Ammon's horn (tissue), 1 donor: ENCODE measurements at regions not wholly inside any gene's neighbourhood (a gene's known extent, or its start where the extent isn't known, plus 50 kb on each side); places are given as distances from the start of the nearest gene placed in this dataset.

ENCODE experiments used
- DNase-seq: peaks from one replicate; pipeline ENCODE4 v3.0.0-alpha.2; 2016; ENCODE audit warnings: low spot score

DNA sequence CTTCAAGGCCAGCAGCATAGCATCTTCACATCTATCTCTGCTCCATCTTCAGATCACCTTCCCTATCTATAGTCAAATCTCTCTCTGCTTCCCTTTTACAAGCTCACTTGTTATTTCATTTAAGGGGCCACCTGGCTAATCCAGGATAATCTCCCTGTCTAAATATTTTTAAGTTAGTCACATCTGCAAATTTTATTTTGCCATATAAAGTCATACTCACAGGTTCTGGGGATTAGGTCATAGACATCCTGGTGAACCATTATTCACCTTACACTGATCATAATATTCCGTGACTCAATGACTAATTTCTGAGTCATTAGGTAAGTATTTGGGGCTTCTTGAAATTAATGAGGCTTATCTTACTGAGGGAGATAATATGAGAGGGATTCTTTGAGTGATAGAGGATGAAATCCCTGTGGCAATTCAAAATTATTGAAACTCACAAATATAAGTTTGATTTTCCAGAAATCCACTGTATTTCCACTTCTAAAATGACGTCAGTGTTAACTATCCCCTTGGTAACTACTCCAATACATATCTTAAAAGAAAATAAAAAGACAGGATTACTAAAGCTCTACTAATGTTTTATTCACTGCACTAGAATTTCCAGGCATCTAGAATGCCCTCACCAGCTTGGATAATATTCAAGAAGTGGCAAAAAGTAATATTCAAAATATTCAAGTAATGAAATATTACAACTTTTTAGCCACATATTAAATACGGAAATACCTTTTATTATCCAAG lies 93.7 kb upstream of the RBMS3 start:
- DNase-seq, result no peak

DNA sequence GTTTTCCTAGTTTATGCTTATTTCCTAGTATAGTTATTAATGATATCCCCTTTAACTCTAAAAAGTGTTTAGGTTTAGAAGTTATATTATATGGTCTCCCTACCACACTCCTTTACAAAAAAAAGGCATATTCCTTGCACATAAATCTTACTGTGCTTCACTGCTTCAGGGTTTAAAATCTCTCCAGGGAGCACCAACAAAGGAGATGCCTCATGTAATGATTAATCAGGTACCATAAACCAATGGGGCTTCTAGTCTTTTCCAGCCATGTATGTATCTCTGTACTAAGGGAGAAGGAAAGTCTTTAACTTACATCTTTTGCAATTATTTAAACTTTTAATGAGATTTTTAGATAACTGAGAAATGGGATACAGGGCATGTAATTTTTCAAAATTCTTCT lies 91.5 kb upstream of the RBMS3 start:
- DNase-seq, result no peak

DNA sequence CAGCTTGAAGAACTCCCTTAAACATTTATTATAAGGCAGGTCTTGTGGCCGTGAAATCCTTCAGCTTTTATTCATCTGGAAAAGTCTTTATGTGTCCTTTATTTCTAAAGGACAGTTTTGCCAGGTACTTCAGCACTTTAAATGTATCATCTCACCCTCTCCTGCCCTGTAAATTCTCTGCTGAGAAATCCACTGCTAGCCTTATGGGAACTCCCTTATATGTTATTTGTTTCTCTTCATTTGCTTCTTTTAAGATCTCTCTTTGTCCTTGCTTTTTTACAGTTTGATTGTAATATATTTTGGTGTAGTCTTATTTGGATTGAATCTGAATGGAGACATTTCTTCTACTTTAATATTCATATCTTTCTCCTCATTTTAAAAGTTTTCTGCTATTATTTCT lies 86.7 kb upstream of the RBMS3 start:
- DNase-seq, result no peak

DNA sequence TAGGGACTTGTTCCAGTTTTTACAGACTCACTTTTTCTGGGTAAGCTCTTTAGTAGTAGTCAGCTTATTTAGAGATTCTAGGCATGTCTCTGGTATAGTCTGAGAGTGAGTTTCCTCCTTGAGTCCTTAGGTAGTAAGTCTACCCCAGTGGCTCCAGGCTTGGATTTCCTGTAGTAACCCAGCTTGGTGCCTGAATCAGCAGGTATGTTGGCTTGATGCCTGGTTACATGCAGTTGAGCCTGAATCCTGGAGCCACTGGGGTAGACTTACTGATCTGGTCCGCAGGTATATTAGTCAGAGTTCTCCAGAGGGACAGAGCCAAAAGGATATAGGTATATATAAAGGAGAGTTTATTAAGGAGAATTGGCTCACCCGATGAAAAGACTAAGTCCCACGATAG lies 85.8 kb upstream of the RBMS3 start:
- no peak for DNase-seq

DNA sequence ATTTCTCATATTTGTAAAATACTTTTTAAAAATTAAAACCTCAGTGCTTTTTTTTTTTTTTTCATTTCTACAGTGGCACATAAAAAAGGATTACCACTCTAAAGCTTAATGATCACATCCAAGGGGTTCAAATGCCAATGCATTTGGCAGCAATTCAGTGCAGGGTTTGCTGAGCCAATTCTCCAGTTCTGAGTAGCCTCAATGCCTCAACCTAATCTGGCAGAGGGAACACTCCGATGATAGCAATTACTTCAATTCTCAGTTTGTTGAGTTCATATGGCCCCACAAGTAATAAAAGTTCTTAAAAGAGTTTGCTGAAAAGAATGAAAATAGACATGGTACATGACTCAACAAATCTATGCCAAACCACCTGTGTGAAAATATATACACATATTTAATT lies 79.3 kb upstream of the RBMS3 start:
- DNase-seq, result peak; percentile 37

DNA sequence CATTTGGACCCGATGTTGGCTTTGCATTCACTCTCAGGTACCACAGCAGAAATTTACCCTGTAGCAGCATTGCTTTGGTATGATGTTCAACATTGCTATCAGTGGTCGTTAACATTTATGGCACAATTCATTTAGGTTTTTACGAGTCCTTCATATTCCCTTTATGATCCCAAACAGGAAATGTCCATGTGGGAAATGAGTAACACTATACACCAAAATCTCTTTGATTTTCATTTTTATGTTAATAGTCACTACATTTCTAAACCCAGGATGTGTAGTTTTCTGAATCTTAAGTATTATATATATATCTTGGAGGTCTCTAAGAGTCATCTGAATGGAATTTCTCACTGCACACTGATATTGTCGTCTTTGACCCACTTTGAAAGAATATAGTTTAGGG lies 78.5 kb upstream of the RBMS3 start:
- DNase-seq, result no peak

DNA sequence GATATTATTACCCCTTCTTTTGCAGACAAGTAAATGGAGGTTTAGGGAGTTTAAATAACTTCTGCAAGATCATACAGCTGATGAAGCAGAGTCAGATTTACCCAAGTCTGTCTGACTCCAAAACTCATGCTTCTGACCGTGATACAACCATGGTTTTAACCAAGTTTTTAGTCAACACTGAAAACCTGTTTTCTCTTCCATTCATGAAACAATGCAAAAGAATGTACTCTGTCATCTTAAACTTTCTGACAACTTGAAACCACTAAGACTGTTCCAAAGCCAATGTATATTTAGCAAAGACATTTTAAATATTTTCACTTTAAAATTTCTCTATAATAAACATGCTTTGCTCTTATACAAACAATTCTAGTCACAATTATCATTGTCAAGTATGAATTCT lies 77.0 kb upstream of the RBMS3 start:
- DNase-seq, result no peak

DNA sequence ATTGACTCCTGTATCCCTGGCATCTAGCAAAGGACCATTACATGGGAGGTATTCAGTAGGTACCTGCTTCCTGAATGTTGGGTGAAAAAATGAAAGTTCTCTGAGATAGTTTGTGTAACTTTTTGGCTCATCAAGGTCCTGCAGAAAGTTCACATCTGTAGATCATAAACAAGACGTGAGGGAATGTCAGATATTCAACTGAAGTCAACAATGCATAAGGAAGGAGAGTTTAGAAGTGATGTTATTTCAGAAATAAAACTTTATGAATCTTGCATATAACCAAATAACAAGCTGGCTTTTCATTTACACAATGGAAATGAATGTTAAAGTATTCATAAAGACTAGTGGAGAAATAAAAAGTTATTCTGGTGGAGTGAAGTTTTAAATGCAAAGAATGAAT lies 73.4 kb upstream of the RBMS3 start:
- no peak for DNase-seq

DNA sequence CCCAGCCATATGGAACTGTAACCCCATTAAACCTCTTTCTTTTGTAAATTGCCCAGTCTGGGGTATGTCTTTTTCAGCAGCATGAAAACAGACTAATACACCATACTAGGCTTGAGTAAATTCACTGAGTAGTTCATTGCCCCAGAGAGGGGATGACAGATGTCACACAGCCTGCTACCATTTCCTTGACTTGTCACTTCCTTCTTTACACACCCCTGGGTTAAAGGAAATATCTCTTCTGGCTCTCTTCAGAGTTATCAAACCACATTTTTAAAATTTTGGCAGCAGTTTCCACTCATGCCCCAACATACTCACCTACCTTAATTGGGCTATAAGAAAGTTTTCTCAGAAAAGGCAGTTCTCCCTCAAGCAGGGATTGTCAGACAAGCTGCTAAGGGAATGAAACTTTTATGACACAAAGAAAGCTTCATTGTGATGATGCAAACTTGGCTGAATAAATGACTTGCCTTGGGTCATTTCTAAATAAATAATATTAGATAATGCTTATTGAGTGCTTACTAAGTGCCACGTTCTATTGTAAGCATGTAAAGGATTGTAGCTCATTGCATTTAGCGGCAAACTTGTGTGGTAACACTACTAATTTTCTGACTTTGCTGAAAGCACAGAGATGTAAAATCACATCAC lies 68.0 kb upstream of the RBMS3 start:
- DNase-seq, result no peak

DNA sequence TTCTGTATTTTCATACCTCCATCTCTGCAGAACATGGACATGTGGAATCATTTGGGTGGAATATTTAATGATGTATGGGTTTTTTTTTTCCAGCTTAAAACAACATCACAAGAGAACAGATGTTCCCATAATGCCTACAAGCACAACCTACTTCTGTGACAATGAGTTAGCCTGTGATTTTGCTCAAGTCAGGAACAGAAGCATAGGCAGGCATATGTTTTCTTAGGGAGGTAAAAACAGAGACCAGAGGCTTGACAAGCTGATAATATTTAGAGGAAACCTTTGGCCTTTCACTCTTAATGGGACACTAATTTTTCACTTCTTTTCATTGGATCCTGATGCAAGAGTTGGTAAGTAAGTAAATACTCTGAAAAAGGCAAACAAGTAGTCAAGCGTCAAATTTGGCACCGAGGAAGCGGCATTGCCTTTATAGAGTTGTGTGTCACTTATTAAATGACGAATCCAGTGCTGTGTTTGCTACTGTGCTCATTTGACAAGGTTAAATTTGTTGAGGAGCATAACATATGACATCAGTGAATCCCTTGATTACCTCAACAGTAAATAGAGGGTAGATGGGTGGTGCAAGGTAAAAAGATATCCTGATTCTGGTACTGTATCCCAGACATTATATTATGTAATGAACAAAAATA lies 66.7 kb upstream of the RBMS3 start:
- no peak for DNase-seq

DNA sequence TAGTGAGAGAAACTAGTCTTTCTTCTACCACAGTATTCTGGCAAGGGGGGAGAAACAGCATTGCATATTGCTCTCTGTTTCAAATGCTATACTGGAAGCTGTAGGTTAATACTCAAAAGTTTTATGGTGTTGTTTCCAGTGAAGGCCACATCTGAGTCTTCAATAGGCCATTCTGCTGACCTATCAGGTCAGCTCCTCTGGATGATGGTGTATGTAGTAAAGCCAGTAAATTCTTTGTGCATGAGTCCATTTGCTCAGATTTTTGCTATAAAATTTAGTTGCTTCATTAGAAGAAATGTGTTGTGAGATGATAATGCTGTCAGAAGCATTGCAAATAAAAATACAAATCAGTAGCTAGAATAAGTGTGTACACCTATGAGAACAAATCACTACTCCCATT lies 64.9 kb upstream of the RBMS3 start:
- no peak for DNase-seq

DNA sequence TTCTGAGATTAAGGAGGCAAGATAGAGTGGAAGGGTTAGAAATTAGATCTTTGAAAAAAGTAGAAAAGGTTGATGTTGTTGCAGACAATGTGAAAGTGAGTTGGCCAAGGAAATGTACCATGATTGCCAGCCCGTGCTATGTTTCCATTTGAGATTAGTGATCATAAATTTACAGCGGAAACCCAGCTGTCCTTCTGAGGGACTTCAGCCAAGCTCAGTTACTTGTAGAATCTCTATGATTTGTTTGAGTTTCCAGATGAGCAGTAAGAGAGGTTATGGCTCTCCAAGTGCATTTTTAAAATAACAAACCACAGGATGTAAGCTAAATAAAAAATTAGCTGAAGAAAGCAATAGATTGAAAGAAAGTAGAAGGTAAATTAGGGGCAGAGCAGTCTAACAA lies 54.2 kb upstream of the RBMS3 start:
- DNase-seq, result no peak

DNA sequence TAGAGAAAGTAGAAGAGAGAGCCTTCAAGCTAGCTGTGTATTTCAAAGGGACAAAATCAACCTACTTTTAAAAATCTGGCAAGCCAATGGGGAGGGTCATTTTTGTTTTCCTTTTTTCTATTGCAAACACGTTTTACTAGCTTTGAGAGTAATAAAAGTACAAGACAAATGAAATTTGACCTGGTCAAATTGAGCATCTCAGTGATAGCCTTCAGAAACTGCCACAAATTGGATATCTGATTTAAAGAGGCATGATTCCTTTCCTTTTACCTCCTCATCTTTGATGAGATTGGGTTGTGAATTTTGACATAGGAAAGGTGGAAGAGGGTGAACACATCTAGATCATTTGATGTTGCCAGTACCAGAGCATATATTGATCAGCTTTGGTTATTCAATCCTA lies 53.6 kb upstream of the RBMS3 start:
- no peak for DNase-seq
